RWPE1 (cell line): ENCODE measurements at regions not wholly inside any gene's neighbourhood (a gene's known extent, or its start where the extent isn't known, plus 50 kb on each side); places are given as distances from the start of the nearest gene placed in this dataset.

Experiments
- CTCF ChIA-PET: fragments of 350-600 bp; sonication (Branson Sonifier 250); formaldehyde crosslinking; extraction: SDS; loops from one replicate; lab custom pipeline; 2021; lab: Yijun Ruan, JAX
- POLR2A ChIA-PET: fragments of 400-600 bp; formaldehyde crosslinking; extraction: SDS; loops from one replicate; lab custom pipeline; 2020; ENCODE audit warnings: antibody characterized with exemption; ENCODE audit not compliant: low non-redundant PET; lab: Yijun Ruan, JAX
- DNase-seq: peaks from one replicate; pipeline ENCODE4 v3.0.0; 2012; ENCODE audit warnings: low spot score
- H3K27ac ChIP-seq: fragments of 450-650 bp; 2 replicates; pipeline ENCODE4 v1.5.1; 2017
- CTCF ChIP-seq: fragments of 450-650 bp; conservative IDR thresholded peaks from 2 replicates; pipeline ENCODE4 v1.5.1; 2017; ENCODE audit warnings: low read depth, mild to moderate bottlenecking

GRCh38 chr5:51829230-51829629, 446.0 kb downstream of the ISL1 start:
- DNase-seq: peak; percentile 88
- no peak for TF ChIP-seq CTCF
- no peak overlapping the region for H3K27ac ChIP-seq
- CTCF ChIA-PET: interaction anchor here (1.2 kb wide), 1 partner anchor 13 kb away, joined by 5 read pairs; no protein-coding TSS in a partner anchor
- POLR2A ChIA-PET: no interaction called here

- no peak for DNase-seq
- ChIA-PET CTCF (interaction anchor here (0.6 to 1.2 kb wide), 3 partner anchors 12 to 195 kb away, joined by 3 to 5 read pairs (median 5); no protein-coding TSS in a partner anchor), POLR2A (no interaction called here)
- TF ChIP-seq CTCF: no peak
- H3K27ac ChIP-seq: no peak overlapping the region
Measured at GRCh38 chr5:51829691-51830090, 446.4 kb downstream of the ISL1 start.

- POLR2A ChIA-PET: no interaction called here
- DNase-seq: no peak
- no peak overlapping the region for H3K27ac ChIP-seq
- no peak for TF ChIP-seq CTCF
- CTCF ChIA-PET: no interaction called here
Measured at GRCh38 chr5:51832934-51833470, 449.8 kb downstream of the ISL1 start.

DNA sequence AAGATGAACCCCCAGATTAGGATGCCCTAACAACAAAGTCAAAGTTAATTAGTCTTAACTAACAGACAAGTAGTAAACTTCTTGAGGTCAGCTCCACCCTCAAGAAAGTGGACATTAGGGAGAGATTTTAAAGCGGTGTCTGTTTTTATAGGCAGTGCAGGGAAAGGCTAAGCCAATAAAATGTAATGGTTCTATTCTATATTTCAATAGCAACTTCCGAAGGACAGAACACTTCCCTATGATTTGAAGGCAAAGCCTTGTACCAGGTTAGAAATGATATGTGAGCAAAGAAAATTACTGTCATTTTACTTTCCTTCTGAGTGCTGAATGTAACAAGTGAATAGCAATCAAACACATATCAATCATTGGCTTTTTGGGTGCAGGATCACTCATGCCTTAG, 455.2 kb downstream of the ISL1 start:
- H3K27ac ChIP-seq: no peak overlapping the region
- ChIA-PET CTCF (no interaction called here), POLR2A (no interaction called here)
- TF ChIP-seq CTCF: no peak
- no peak for DNase-seq

DNA sequence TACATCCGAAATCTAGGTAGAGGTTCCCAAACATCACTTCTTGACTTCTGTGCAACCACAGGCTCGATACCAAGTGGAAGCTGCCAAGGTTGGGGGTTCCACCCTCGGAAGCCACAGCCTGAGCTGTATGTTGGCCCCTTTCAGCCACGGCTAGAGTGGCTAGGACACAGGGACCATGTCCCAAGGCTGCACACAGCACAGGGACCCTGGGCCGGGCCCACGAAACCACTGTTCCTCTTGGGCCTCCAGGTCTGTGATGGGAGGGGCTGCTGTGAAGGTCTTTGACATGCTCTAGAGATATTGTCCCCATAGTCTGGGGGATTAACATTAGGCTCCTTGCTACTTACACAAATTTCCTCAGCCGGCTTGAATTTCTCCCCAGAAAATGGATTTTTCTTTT, 460.6 kb downstream of the ISL1 start:
- ChIA-PET CTCF (interaction anchor here (0.7 kb wide), 1 partner anchor 316 kb away, joined by 5 read pairs; no protein-coding TSS in a partner anchor), POLR2A (no interaction called here)

GRCh38 chr5:51846015-51846414, 462.8 kb downstream of the ISL1 start:
- CTCF ChIA-PET: interaction anchor here (0.5 kb wide), 2 partner anchors 44 to 883 kb away, joined by 3 to 5 read pairs; no protein-coding TSS in a partner anchor
- TF ChIP-seq CTCF: no peak
- no peak overlapping the region for H3K27ac ChIP-seq
- DNase-seq: peak; percentile 15
- POLR2A ChIA-PET: no interaction called here

More for the DNA sequence above, 460.6 kb downstream of the ISL1 start:
- no peak for TF ChIP-seq CTCF
- no peak overlapping the region for H3K27ac ChIP-seq
- no peak for DNase-seq
